ENCODE measurements at regions not wholly inside any gene's neighbourhood (a gene's known extent, or its start where the extent isn't known, plus 50 kb on each side); places are given as distances from the start of the nearest gene placed in this dataset.

DNA sequence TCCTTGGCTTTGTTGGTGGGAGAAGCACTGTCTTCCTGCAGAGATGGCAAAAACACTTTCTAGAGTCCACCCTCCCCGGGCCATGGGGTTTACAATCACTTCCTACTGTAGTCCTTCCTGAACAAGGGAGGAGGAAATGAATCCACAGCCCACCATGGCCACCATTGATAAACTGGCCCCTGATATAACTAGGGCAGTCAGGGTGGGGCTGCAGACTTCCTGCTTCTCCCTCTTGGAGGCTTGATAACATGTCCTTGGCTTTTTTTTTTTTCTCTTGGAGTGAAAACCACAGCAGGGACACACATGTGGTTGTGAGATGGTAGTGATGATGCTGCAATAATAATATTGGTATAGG, 437.8 kb downstream of the ZNF521 start:
- no peaks in the 10 kb centered on the region for H3K4me1 Mint-ChIP-seq
- intact Hi-C loops (cut with micrococcal nuclease): no loop called here
- Histone ChIP-seq H3K4me1 (ENCODE audit: control insufficient read depth in 1 of 2, insufficient read depth in 2 of 2, low read length in 2 of 2) (no peaks in the 10 kb centered on the region), H3K4me3 (replicated peaks in 1 of 3; ENCODE audit: low read depth in 2 of 3, low read length in 3 of 3) (no peak overlapping the region), H4K20me1 (ENCODE audit: insufficient read depth, low read length) (no peaks in the 10 kb centered on the region), H3K36me3 (replicated peaks in 1 of 2; ENCODE audit: control insufficient read depth in 1 of 2, insufficient read depth in 2 of 2, low read length in 2 of 2) (no peaks in the 10 kb centered on the region), H3K4me2 (replicated peaks; ENCODE audit: extremely low read depth, low read length, poor library complexity, severe bottlenecking) (no peak overlapping the region), H2AFZ (ENCODE audit: insufficient read depth, low read depth, low read length, poor library complexity, severe bottlenecking) (no peak overlapping the region), H3K79me2 (ENCODE audit: insufficient read depth, low read length) (no peaks in the 10 kb centered on the region), H3K27me3 (ENCODE audit: control insufficient read depth in 2 of 2, insufficient read depth in 2 of 2, low read length in 2 of 2) (no peaks in the 10 kb centered on the region), H3K9ac (ENCODE audit: insufficient read depth, low read length, poor library complexity, severe bottlenecking) (no peak overlapping the region), H3K9me3 (replicated peaks in 1 of 2; ENCODE audit: control insufficient read depth in 1 of 2, insufficient read depth in 1 of 2, low read length in 2 of 2) (no peaks in the 10 kb centered on the region), H3K27ac (ENCODE audit: low read depth in 1 of 2, low read length in 2 of 2) (no peak overlapping the region)
- TF ChIP-seq, protein P1, sequence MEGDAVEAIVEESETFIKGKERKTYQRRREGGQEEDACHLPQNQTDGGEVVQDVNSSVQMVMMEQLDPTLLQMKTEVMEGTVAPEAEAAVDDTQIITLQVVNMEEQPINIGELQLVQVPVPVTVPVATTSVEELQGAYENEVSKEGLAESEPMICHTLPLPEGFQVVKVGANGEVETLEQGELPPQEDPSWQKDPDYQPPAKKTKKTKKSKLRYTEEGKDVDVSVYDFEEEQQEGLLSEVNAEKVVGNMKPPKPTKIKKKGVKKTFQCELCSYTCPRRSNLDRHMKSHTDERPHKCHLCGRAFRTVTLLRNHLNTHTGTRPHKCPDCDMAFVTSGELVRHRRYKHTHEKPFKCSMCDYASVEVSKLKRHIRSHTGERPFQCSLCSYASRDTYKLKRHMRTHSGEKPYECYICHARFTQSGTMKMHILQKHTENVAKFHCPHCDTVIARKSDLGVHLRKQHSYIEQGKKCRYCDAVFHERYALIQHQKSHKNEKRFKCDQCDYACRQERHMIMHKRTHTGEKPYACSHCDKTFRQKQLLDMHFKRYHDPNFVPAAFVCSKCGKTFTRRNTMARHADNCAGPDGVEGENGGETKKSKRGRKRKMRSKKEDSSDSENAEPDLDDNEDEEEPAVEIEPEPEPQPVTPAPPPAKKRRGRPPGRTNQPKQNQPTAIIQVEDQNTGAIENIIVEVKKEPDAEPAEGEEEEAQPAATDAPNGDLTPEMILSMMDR (IDR thresholded peaks at IDR 0.05): no peak
- no peaks in the 10 kb centered on the region for H3K36me3 Mint-ChIP-seq
- H3K27me3 Mint-ChIP-seq (ENCODE audit: low read depth in 3 of 3): peaks cover 2 to 3% (median 2%) of the 10 kb centered on the region in 3 donors
- no CpG with 5 or more reads among the region's 1 CpG for WGBS (ENCODE audit: insufficient coverage)
- peaks cover 0 to 8% (median 0%) of the 10 kb centered on the region in 7 donors for H3K9me3 Mint-ChIP-seq
- H3K27ac Mint-ChIP-seq: no peak overlapping the region
- no peak for DNase-seq
- no peak overlapping the region for H3K4me3 Mint-ChIP-seq

DNA sequence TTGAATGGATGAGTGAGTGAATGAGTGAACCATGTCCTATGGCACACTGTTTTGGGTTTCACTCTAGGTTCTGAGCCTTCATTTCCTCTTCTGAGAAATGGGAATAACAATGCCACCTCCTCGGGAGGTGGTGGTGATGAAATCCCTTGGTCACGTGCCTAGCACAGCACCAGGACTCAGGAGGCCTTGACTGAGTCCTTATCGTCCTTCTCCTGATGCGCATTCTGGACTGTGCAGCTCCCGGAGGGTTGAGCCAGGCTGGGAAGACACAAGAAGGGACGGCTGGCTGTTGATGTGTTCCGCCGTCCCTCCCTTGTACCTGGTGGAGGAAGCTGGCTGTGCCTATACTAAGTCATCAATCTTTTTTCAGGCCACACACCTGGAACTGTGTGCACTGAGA, 437.3 kb downstream of the ZNF521 start:
- Mint-ChIP-seq H3K27me3 (ENCODE audit: low read depth in 3 of 3) (peaks cover under 1 to 2% (median 2%) of the 10 kb centered on the region in 3 donors), H3K9me3 (peaks cover 0 to 8% (median 0%) of the 10 kb centered on the region in 7 donors), H3K4me1 (no peaks in the 10 kb centered on the region), H3K4me3 (no peak overlapping the region), H3K27ac (no peak overlapping the region), H3K36me3 (no peaks in the 10 kb centered on the region)
- H3K79me2 ChIP-seq (ENCODE audit: insufficient read depth, low read length): no peaks in the 10 kb centered on the region
- DNase-seq: no peak
- H4K20me1 ChIP-seq (ENCODE audit: insufficient read depth, low read length): no peaks in the 10 kb centered on the region
- H3K27me3 ChIP-seq (ENCODE audit: control insufficient read depth in 2 of 2, insufficient read depth in 2 of 2, low read length in 2 of 2): no peaks in the 10 kb centered on the region
- intact Hi-C loops (cut with micrococcal nuclease): no loop called here
- TF ChIP-seq, protein P1 (IDR thresholded peaks at IDR 0.05): no peak
- 83% methylated on average over 7 of the region's 8 CpGs for WGBS (ENCODE audit: insufficient coverage)
- H3K4me1 ChIP-seq (ENCODE audit: control insufficient read depth in 1 of 2, insufficient read depth in 2 of 2, low read length in 2 of 2): no peaks in the 10 kb centered on the region
- no peak overlapping the region for H3K27ac ChIP-seq (ENCODE audit: low read depth in 1 of 2, low read length in 2 of 2)
- H3K36me3 ChIP-seq (replicated peaks in 1 of 2; ENCODE audit: control insufficient read depth in 1 of 2, insufficient read depth in 2 of 2, low read length in 2 of 2): no peaks in the 10 kb centered on the region
- H3K9ac ChIP-seq (ENCODE audit: insufficient read depth, low read length, poor library complexity, severe bottlenecking): no peak overlapping the region
- H2AFZ ChIP-seq (ENCODE audit: insufficient read depth, low read depth, low read length, poor library complexity, severe bottlenecking): no peak overlapping the region
- H3K9me3 ChIP-seq (replicated peaks in 1 of 2; ENCODE audit: control insufficient read depth in 1 of 2, insufficient read depth in 1 of 2, low read length in 2 of 2): no peaks in the 10 kb centered on the region
- no peak overlapping the region for H3K4me3 ChIP-seq (replicated peaks in 1 of 3; ENCODE audit: low read depth in 2 of 3, low read length in 3 of 3)
- no peak overlapping the region for H3K4me2 ChIP-seq (replicated peaks; ENCODE audit: extremely low read depth, low read length, poor library complexity, severe bottlenecking)

Data from CD14-positive monocyte (primary cell).